Large intestine (tissue), 3 donors: ENCODE measurements at regions not wholly inside any gene's neighbourhood (a gene's known extent, or its start where the extent isn't known, plus 50 kb on each side); places are given as distances from the start of the nearest gene placed in this dataset.
"Not testable (repeated sequence)": the region's sequence is repeated elsewhere in the genome, so short reads cannot be mapped to it uniquely, and the experiment has no call there.

Experiments used
- DNase-seq, 2 donors: peaks; one replicate each; pipeline versions ENCODE4 v3.0.0 to v3.0.0-alpha.2; 2013
- H3K27ac ChIP-seq: one replicate; pipeline ENCODE4 v1.5.1; 2013; ENCODE audit warnings: low read length
- H3K27me3 ChIP-seq: 2 replicates; pipeline ENCODE4 v1.6.1; 2013; ENCODE audit warnings: low read length; ENCODE audit not compliant: control insufficient read depth, insufficient read depth
- H3K36me3 ChIP-seq: 2 replicates; pipeline ENCODE4 v1.6.1; 2013; ENCODE audit warnings: low read length; ENCODE audit not compliant: control insufficient read depth, insufficient read depth
- H3K4me1 ChIP-seq: one replicate; pipeline ENCODE4 v1.6.1; 2013; ENCODE audit warnings: low read length; ENCODE audit not compliant: control insufficient read depth, insufficient read depth
- H3K4me3 ChIP-seq: one replicate; pipeline ENCODE4 v1.5.1; 2013; ENCODE audit warnings: low read length
- H3K9me3 ChIP-seq: one replicate; pipeline ENCODE4 v1.6.1; 2013; ENCODE audit warnings: mild to moderate bottlenecking, low read depth, low read length, moderate library complexity; ENCODE audit not compliant: control insufficient read depth
- WGBS: methylation state at CpG from one replicate; pipeline ENCODE4 v1.1.5; 2013; ENCODE audit warnings: low lambda C conversion rate; ENCODE audit not compliant: insufficient coverage; 5-methylcytosine and 5-hydroxymethylcytosine counted together

DNA sequence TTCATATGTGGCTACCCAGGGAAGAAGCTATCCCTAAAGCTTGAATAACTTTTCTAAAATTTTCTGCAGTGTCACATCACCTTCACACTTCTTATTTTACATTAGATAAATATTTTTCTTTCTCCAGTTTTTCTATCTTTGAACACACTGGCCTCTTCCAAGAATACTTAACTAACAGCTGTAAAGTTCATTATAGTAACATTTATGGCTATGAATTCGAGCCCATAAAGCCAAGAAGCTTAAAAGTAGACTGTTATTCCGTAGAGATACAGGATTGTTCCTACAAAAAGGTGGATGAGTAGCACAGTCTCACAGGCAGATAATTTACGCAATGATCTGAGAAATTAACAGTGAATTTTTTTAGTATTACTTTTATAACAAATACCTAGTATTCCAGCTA is 55.7 kb upstream of the BMP5 start:
- whole genome bisulfite sequencing, result no CpG with 5 or more reads among the region's 3 CpGs
- Histone ChIP-seq H3K4me3 (no peak overlapping the region), H3K36me3 (no peaks in the 10 kb centered on the region), H3K27ac (no peak overlapping the region), H3K27me3 (no peaks in the 10 kb centered on the region), H3K4me1 (no peaks in the 10 kb centered on the region), H3K9me3 (no peaks in the 10 kb centered on the region)
- DNase-seq, result no peak

DNA sequence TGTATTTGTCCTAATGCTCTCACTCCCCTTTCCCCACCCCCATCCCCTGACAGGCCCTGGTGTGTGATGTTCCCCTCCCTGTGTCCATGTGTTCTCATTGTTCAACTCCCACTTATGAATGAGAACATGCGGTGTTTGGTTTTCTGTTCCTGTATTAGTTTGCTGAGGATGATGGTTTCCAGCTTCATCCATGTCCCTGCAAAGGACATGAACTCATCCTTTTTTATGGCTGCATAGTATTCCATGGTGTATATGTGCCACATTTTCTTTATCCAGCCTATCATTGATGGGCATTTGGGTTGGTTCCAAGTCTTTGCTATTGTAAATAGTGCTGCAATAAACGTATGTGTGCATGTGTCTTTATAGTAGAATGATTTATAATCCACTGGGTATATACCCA is 52.3 kb upstream of the BMP5 start:
- not testable (repeated sequence) for H3K27ac ChIP-seq

DNA sequence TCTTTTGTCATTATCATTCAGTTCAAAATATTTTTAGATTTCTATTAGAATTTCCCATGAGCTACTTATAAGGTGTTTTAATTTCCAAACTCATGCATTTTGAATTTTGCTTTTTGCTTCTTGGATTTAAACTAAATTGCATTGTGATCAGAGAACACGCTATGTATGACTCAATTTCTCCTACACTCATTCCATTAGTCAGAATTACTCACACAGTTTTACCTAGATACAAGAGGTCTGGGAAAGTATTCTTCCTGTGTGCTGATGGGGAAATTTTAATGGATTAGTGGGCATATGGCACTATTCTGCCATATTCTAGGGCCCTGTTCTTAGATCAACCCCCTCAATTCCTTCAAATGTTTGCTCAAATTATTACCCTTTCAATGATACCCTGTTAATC is 49.9 kb upstream of the BMP5 start:
- Histone ChIP-seq H3K4me1 (no peaks in the 10 kb centered on the region), H3K27me3 (no peaks in the 10 kb centered on the region), H3K4me3 (no peak overlapping the region), H3K9me3 (no peaks in the 10 kb centered on the region), H3K27ac (no peak overlapping the region), H3K36me3 (no peaks in the 10 kb centered on the region)
- DNase-seq, result no peak
- WGBS, result no CpG with 5 or more reads among the region's 1 CpG

More for the DNA sequence above, 52.3 kb upstream of the BMP5 start:
- not testable (repeated sequence) for H3K4me1 ChIP-seq, H3K9me3 ChIP-seq, H3K4me3 ChIP-seq, DNase-seq, H3K36me3 ChIP-seq, H3K27me3 ChIP-seq
- no CpG with 5 or more reads among the region's 2 CpGs for WGBS
